IMR-90 (cell line): ENCODE measurements at regions not wholly inside any gene's neighbourhood (a gene's known extent, or its start where the extent isn't known, plus 50 kb on each side); places are given as distances from the start of the nearest gene placed in this dataset.

Source experiments
- BHLHE40 ChIP-seq: fragments of 150-350 bp; IDR thresholded peaks from 2 replicates; pipeline ENCODE4 v1.6.1; 2016; ENCODE audit warnings: mild to moderate bottlenecking, low read depth, low read length
- CEBPB ChIP-seq: IDR thresholded peaks from 2 replicates; pipeline ENCODE4 v1.6.1; 2012; ENCODE audit warnings: low read depth, low read length, improper control_type of control experiment
- CTCF ChIP-seq: conservative IDR thresholded peaks from 2 replicates; pipeline ENCODE4 v1.5.1; 2012; ENCODE audit warnings: mild to moderate bottlenecking, low read depth, low read length, improper control_type of control experiment
- ELK1 ChIP-seq: fragments of 150-350 bp; IDR thresholded peaks from 2 replicates; pipeline ENCODE4 v1.6.1; 2016; ENCODE audit warnings: low read depth, mild to moderate bottlenecking, low read length, moderate library complexity, borderline replicate concordance
- FOS ChIP-seq: fragments of 150-350 bp; IDR thresholded peaks from 2 replicates; pipeline ENCODE4 v1.6.1; 2016; ENCODE audit warnings: low read depth, low read length
- MAFK ChIP-seq: IDR thresholded peaks from 2 replicates; pipeline ENCODE4 v1.6.1; 2012; ENCODE audit warnings: low read depth, low read length, improper control_type of control experiment
- MAZ ChIP-seq: IDR thresholded peaks from 2 replicates; pipeline ENCODE4 v1.6.1; 2012; ENCODE audit warnings: low read depth, mild to moderate bottlenecking, low read length, improper control_type of control experiment, moderate library complexity, borderline replicate concordance
- POLR2A ChIP-seq: IDR thresholded peaks from 2 replicates; pipeline ENCODE4 v1.6.1; 2012; ENCODE audit warnings: mild to moderate bottlenecking, low read depth, low read length
- RAD21 ChIP-seq: IDR thresholded peaks from 2 replicates; pipeline ENCODE4 v1.6.1; 2012; ENCODE audit warnings: low read length, improper control_type of control experiment
- RCOR1 ChIP-seq: IDR thresholded peaks from 2 replicates; pipeline ENCODE4 v1.6.1; 2012; ENCODE audit warnings: mild to moderate bottlenecking, low read length, improper control_type of control experiment; ENCODE audit not compliant: insufficient replicate concordance
- RFX5 ChIP-seq: IDR thresholded peaks from 2 replicates; pipeline ENCODE4 v1.8.0; 2012; ENCODE audit warnings: low read depth, mild to moderate bottlenecking, low read length, moderate library complexity
- USF2 ChIP-seq: fragments of 150-350 bp; IDR thresholded peaks from 2 replicates; pipeline ENCODE4 v1.6.1; 2017; ENCODE audit warnings: mild to moderate bottlenecking, antibody characterized with exemption, low read length, low read depth

GRCh38 chr2:59974051-59974766 is 579.2 kb downstream of the BCL11A start:
- TF ChIP-seq FOS (no peak), CTCF (no peak), CEBPB (no peak), POLR2A (no peak), RAD21 (no peak), USF2 (no peak), MAZ (no peak), RFX5 (no peak), MAFK (no peak), RCOR1 (no peak), BHLHE40 (no peak), ELK1 (no peak)
